HL-60 (cell line): ENCODE measurements at regions not wholly inside any gene's neighbourhood (a gene's known extent, or its start where the extent isn't known, plus 50 kb on each side); places are given as distances from the start of the nearest gene placed in this dataset.

Experiments used
- CTCF ChIP-seq: IDR thresholded peaks from one replicate; pipeline ENCODE4 v1.5.1; 2011; ENCODE audit warnings: low read length, control low read depth, inconsistent platforms; ENCODE audit not compliant: insufficient read depth
- GABPA ChIP-seq: IDR thresholded peaks from 2 replicates; pipeline ENCODE4 v1.6.1; 2012; ENCODE audit warnings: low read depth
- REST ChIP-seq: IDR thresholded peaks from 2 replicates; pipeline ENCODE4 v1.6.1; 2012; ENCODE audit warnings: low read depth; ENCODE audit not compliant: insufficient replicate concordance

GRCh38 chr17:73962308-73962707 is 241.2 kb upstream of the RPL38 start:
- TF ChIP-seq REST (no peak), CTCF (no peak), GABPA (no peak)
